ENCODE measurements at regions not wholly inside any gene's neighbourhood (a gene's known extent, or its start where the extent isn't known, plus 50 kb on each side); places are given as distances from the start of the nearest gene placed in this dataset.

DNA sequence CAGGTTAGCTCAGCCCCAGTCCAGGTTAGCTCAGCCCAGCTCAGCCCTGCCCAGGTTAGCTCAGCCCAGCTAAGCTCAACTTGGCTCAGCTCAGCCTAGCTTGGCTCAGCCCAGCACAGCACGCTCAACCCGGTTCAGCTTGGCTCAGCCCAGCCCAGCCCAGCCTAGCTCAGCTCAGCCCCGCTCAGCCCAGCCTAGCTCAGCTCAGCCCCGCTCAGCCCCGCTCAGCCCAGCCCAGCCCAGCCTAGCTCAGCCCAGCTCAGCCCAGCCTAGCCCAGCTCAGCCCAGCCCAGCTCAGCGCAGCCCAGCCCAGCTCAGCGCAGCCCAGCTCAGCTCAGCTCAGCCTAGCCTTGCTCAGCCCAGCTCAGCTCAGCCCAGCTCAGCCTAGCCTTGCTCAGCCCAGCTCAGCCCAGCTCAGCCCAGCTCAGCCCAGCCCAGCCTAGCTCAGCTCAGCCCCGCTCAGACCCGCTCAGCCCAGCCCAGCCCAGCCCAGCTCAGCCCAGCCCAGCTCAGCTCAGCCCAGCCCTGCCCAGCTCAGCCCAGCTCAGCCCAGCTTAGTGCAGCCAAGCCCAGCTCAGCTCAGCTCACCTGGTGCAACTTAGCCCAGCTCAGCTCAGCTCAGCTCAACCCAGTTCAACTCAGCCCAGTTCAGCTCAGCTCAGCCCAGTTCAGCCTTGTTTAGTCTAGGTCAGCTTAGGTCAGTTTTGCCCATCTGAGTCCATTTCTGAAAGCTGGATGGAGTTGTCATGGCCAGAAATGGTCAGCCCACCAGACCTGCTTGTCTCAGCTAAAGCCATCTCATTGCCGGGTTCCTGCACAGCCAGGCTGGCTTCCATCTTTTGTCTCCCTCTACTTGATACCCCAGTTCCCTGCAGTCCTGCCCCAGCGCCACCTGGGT lies 333.6 kb downstream of the TMEM121 start:
- H3K4me3 ChIP-seq (replicated peaks; ENCODE audit: low read depth, low read length): no peak overlapping the region
- TF ChIP-seq, protein P1, sequence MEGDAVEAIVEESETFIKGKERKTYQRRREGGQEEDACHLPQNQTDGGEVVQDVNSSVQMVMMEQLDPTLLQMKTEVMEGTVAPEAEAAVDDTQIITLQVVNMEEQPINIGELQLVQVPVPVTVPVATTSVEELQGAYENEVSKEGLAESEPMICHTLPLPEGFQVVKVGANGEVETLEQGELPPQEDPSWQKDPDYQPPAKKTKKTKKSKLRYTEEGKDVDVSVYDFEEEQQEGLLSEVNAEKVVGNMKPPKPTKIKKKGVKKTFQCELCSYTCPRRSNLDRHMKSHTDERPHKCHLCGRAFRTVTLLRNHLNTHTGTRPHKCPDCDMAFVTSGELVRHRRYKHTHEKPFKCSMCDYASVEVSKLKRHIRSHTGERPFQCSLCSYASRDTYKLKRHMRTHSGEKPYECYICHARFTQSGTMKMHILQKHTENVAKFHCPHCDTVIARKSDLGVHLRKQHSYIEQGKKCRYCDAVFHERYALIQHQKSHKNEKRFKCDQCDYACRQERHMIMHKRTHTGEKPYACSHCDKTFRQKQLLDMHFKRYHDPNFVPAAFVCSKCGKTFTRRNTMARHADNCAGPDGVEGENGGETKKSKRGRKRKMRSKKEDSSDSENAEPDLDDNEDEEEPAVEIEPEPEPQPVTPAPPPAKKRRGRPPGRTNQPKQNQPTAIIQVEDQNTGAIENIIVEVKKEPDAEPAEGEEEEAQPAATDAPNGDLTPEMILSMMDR (IDR thresholded peaks at IDR 0.05; ENCODE audit: low read depth, low read length, missing control alignments): no peak
- no peak for DNase-seq (ENCODE audit: extremely low read depth, low read depth)

DNA sequence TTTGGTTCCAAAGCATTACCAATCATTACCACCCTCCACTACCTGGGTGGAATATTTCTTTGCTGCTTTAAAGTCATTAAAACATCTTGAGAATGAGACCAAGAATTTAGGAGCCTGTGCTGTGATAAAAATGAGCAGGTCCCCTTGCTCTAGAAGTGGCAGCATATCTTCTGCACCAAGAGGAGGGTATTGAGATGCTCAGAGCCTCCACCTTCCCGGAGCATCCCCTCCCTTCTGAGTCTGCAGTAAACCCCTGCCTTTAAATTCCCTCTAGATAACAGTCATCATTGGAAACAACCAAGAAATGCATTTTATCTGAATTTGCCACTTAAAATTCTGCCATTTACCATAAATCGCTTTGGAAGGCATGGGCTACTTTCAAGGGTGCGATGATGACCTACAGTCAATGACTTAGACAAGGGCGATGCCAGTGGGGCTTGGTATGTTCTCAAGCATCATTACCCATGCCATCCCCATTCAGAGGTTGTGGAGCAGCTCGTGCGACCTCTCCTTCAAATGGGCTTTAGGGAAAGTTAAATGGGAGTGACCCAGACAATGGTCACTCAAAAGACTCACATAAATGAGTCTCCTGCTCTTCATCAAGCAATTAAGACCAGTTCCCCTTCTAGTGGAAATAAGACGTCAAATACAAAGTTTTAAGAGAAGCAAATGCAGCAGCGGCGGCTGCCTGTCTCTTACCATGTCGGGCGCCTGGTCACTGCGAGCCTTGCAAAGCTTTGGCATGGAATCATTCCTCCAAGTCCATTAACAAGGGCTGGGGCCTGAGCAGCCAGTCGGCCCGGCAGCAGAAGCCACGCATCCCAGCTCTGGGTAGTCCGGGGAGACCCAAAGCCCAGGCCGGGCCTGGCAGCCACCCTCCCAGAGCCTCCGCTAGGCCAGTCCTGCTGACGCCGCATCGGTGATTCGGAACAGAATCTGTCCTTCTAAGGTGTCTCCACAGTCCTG lies 334.5 kb downstream of the TMEM121 start:
- TF ChIP-seq, protein P1 (IDR thresholded peaks at IDR 0.05; ENCODE audit: low read depth, low read length, missing control alignments): no peak
- no peak overlapping the region for H3K4me3 ChIP-seq (replicated peaks; ENCODE audit: low read depth, low read length)
- DNase-seq (ENCODE audit: extremely low read depth, low read depth): no peak

DNA sequence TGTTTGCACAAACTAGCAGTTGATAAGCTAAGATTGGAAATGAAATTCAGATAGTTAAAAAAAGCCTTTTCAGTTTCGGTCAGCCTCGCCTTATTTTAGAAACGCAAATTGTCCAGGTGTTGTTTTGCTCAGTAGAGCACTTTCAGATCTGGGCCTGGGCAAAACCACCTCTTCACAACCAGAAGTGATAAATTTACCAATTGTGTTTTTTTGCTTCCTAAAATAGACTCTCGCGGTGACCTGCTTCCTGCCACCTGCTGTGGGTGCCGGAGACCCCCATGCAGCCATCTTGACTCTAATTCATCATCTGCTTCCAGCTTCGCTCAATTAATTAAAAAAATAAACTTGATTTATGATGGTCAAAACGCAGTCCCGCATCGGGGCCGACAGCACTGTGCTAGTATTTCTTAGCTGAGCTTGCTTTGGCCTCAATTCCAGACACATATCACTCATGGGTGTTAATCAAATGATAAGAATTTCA lies 335.6 kb downstream of the TMEM121 start:
- no peak for DNase-seq (ENCODE audit: extremely low read depth, low read depth)
- TF ChIP-seq, protein P1 (IDR thresholded peaks at IDR 0.05; ENCODE audit: low read depth, low read length, missing control alignments): no peak
- no peak overlapping the region for H3K4me3 ChIP-seq (replicated peaks; ENCODE audit: low read depth, low read length)

DNA sequence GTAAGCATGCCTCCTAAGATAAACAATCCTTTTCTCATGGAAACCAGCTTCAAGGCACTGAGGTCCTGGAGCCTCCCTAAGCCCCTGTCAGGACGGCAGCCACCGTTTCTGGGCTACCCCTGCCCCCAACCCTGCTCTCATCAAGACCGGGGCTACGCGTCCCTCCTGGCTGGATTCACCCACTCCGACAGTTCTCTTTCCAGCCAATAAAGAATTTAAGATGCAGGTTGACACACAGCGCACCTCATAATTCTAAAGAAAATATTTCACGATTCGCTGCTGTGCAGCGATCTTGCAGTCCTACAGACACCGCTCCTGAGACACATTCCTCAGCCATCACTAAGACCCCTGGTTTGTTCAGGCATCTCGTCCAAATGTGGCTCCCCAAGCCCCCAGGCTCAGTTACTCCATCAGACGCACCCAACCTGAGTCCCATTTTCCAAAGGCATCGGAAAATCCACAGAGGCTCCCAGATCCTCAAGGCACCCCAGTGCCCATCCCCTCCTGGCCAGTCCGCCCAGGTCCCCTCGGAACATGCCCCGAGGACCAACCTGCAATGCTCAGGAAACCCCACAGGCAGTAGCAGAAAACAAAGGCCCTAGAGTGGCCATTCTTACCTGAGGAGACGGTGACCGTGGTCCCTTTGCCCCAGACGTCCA lies 336.3 kb downstream of the TMEM121 start:
- no peak for DNase-seq (ENCODE audit: extremely low read depth, low read depth)
- TF ChIP-seq, protein P1 (IDR thresholded peaks at IDR 0.05; ENCODE audit: low read depth, low read length, missing control alignments): no peak
- H3K4me3 ChIP-seq (replicated peaks; ENCODE audit: low read depth, low read length): no peak overlapping the region

DNA sequence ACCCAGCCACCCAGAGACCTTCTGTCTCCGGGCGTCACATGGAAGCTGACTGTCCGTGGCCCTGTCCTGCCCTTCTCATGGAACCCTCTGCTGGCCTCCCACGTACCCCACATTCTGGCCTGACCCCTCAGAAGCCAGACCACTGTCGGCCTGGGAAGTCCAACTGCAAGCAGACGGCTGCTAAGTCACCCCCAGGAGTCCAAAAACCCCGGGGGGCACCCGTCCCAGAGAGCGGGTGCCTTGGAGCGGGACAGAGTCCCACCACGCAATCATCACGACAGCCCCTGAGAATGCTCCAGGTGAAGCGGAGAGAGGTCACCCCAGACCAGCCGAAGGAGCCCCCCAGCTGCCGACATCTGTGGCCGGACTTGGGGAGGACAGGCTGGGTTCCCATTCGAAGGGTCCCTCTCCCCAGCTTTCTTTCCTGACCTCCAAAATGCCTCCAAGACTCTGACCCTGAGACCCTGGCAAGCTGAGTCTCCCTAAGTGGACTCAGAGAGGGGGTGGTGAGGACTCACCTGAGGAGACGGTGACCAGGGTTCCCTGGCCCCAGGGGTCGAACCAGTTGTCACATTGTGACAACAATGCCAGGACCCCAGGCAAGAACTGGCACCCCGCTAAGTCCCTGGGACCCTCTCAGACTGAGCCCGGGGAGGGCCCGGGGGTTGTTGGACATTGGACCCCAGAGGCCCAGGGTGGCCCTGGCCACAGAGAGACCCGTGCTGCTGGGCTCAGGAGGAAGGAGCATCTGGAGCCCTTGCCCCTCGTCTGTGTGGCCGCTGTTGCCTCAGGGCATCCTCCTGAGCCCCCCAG lies 337.1 kb downstream of the TMEM121 start:
- TF ChIP-seq, protein P1 (IDR thresholded peaks at IDR 0.05; ENCODE audit: low read depth, low read length, missing control alignments): no peak
- no peak for DNase-seq (ENCODE audit: extremely low read depth, low read depth)
- H3K4me3 ChIP-seq (replicated peaks; ENCODE audit: low read depth, low read length): no peak overlapping the region

Measured in HFF-Myc (cell line).